Neural crest cell (in vitro differentiated cells): ENCODE measurements at regions not wholly inside any gene's neighbourhood (a gene's known extent, or its start where the extent isn't known, plus 50 kb on each side); places are given as distances from the start of the nearest gene placed in this dataset.

Source experiments
- DNase-seq: peaks from one replicate; pipeline ENCODE4 v3.0.0; 2021; ENCODE audit warnings: low read depth, mixed read lengths, low spot score
- H3K27ac Mint-ChIP-seq: one replicate; pipeline ENCODE4 v1.8.0; 2021; ENCODE audit warnings: mild to moderate bottlenecking, mixed read lengths; ENCODE audit not compliant: unreplicated experiment
- H3K27me3 Mint-ChIP-seq: 2 replicates; pipeline ENCODE4 v1.8.0; 2021; ENCODE audit warnings: low read depth, mild to moderate bottlenecking, mixed read lengths
- H3K36me3 Mint-ChIP-seq: 2 replicates; pipeline ENCODE4 v1.8.0; 2021; ENCODE audit warnings: low read depth, mild to moderate bottlenecking, mixed read lengths
- H3K4me1 Mint-ChIP-seq: 2 replicates; pipeline ENCODE4 v1.8.0; 2021; ENCODE audit warnings: mixed read lengths
- H3K4me3 Mint-ChIP-seq: one replicate; pipeline ENCODE4 v1.8.0; 2021; ENCODE audit warnings: mild to moderate bottlenecking, mixed read lengths
- H3K9me3 Mint-ChIP-seq: 2 replicates; pipeline ENCODE4 v1.8.0; 2021; ENCODE audit warnings: mixed read lengths
- CTCF ChIP-seq: fragments of 200-600 bp; sonication (generic); conservative IDR thresholded peaks from 2 replicates; pipeline ENCODE4 v1.5.0; 2021; ENCODE audit warnings: antibody characterized with exemption, mild to moderate bottlenecking

- Mint-ChIP-seq H3K4me1 (no peaks in the 10 kb centered on the region), H3K36me3 (no peaks in the 10 kb centered on the region), H3K4me3 (no peak overlapping the region), H3K9me3 (no peaks in the 10 kb centered on the region), H3K27ac (no peak overlapping the region), H3K27me3 (peaks cover 2% of the 10 kb centered on the region)
- DNase-seq = no peak
- TF ChIP-seq CTCF = no peak
Observed at GRCh38 chr2:492178-492577, 185.0 kb downstream of the TMEM18 start.

- no peaks in the 10 kb centered on the region for H3K9me3 Mint-ChIP-seq
- H3K27me3 Mint-ChIP-seq = peaks cover 2% of the 10 kb centered on the region
- H3K36me3 Mint-ChIP-seq = no peaks in the 10 kb centered on the region
- H3K27ac Mint-ChIP-seq = no peak overlapping the region
- no peak for TF ChIP-seq CTCF
- DNase-seq = no peak
- H3K4me3 Mint-ChIP-seq = no peak overlapping the region
- no peaks in the 10 kb centered on the region for H3K4me1 Mint-ChIP-seq
Observed at GRCh38 chr2:489838-490237, 187.4 kb downstream of the TMEM18 start.

DNA sequence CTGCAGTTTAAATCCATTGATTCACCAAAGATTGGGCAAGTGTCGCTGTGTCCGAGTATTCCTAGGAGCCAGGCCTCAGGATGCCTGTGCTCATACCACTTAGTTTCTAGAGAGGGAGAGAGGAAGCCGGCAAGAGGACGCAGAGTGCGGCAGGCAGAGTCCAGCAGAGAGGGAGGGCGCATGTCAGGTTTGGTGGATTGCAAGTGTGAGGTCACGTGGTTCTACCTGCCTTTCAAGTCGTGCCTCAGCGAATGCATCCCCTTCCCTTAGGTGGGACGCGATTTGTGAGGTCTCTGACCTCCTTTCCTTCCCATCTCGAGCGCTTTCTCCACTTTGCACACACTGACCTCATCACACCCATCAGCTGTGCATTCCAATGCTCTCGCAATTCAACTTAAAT is 188.1 kb downstream of the TMEM18 start:
- DNase-seq = no peak
- H3K4me1 Mint-ChIP-seq = no peaks in the 10 kb centered on the region
- no peak overlapping the region for H3K4me3 Mint-ChIP-seq
- no peaks in the 10 kb centered on the region for H3K36me3 Mint-ChIP-seq
- H3K27me3 Mint-ChIP-seq = peaks cover 2% of the 10 kb centered on the region
- no peak for TF ChIP-seq CTCF
- no peaks in the 10 kb centered on the region for H3K9me3 Mint-ChIP-seq
- no peak overlapping the region for H3K27ac Mint-ChIP-seq

DNA sequence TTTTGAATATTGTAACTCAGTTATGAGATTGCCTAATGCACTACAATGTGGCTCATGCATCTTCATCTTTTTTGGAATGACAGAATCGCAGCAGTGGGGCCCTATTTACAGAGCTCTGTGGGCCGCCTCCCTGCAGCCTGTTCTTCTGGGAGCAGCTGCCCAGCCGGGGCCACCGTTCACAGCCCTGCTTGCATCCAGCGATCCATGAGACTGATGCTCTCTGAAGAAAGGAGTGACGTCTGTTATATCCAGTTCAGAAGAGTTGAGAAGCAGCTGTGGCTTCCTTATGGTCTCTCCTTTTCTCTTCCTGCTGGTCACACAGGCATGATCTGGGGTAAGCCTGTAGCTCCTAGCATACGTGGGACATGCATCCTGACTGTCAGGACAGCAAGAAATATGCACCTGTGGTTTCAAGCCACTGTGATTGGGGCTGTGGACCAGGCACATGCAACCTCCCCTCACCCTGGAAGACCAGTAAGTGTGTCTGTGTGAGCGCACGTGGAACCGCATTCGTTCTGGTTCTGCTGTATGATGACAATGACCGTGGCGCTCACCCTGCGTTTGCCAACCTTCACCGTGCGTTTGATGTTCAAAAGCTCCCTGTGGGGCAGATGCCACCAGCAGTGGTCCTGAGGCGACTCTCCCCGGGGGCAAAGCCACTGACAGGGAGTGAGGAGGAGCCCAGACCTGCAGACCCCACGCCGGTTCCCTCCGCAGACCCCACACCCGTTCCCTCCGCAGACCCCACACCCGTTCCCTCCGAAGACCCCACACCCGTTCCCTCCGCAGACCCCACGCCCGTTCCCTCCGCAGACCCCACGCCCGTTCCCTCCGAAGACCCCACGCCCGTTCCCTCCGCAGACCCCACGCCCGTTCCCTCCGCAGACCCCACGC is 189.8 kb downstream of the TMEM18 start:
- no peaks in the 10 kb centered on the region for H3K36me3 Mint-ChIP-seq
- no peaks in the 10 kb centered on the region for H3K9me3 Mint-ChIP-seq
- TF ChIP-seq CTCF = no peak
- DNase-seq = no peak
- peaks cover 2% of the 10 kb centered on the region for H3K27me3 Mint-ChIP-seq
- H3K4me3 Mint-ChIP-seq = no peak overlapping the region
- H3K4me1 Mint-ChIP-seq = no peaks in the 10 kb centered on the region
- H3K27ac Mint-ChIP-seq = no peak overlapping the region

- Mint-ChIP-seq H3K27ac (no peak overlapping the region), H3K27me3 (peaks cover 2% of the 10 kb centered on the region), H3K9me3 (no peaks in the 10 kb centered on the region), H3K4me1 (no peaks in the 10 kb centered on the region), H3K36me3 (no peaks in the 10 kb centered on the region), H3K4me3 (no peak overlapping the region)
- no peak for TF ChIP-seq CTCF
- DNase-seq = no peak
Observed at GRCh38 chr2:486371-486770, 190.8 kb downstream of the TMEM18 start.
